ENCODE measurements at regions not wholly inside any gene's neighbourhood (a gene's known extent, or its start where the extent isn't known, plus 50 kb on each side); places are given as distances from the start of the nearest gene placed in this dataset.
"Not testable (repeated sequence)": the region's sequence is repeated elsewhere in the genome, so short reads cannot be mapped to it uniquely, and the experiment has no call there.

GRCh38 chr2:204407204-204408014 lies 137.9 kb upstream of the PARD3B start:
- H3K4me3 Mint-ChIP-seq, result no peak overlapping the region
- no peaks in the 10 kb centered on the region for H3K36me3 Mint-ChIP-seq (ENCODE audit: low read depth)
- H3K27ac Mint-ChIP-seq, result no peak overlapping the region
- H3K4me1 Mint-ChIP-seq, result no peaks in the 10 kb centered on the region
- peaks cover 6% of the 10 kb centered on the region for H3K9me3 Mint-ChIP-seq
- no peak for ATAC-seq (replicated peaks)
- H3K27me3 Mint-ChIP-seq, result peaks cover 14% of the 10 kb centered on the region

- H3K27ac Mint-ChIP-seq; H3K4me3 Mint-ChIP-seq; H3K4me1 Mint-ChIP-seq; H3K9me3 Mint-ChIP-seq; H3K36me3 Mint-ChIP-seq (ENCODE audit: low read depth); ATAC-seq (replicated peaks): not testable (repeated sequence)
- H3K27me3 Mint-ChIP-seq, result peaks cover 12% of the 10 kb centered on the region
These were observed 132.5 kb upstream of the PARD3B start for GRCh38 chr2:204412782-204413181.

GRCh38 chr2:204415406-204416181 lies 129.7 kb upstream of the PARD3B start:
- no peak for ATAC-seq (replicated peaks)
- Mint-ChIP-seq H3K36me3 (ENCODE audit: low read depth) (no peaks in the 10 kb centered on the region), H3K27me3 (peaks cover 21% of the 10 kb centered on the region)

GRCh38 chr2:204416236-204416635 lies 129.0 kb upstream of the PARD3B start:
- ATAC-seq (replicated peaks), result no peak

More at GRCh38 chr2:204415406-204416181, 129.7 kb upstream of the PARD3B start:
- Mint-ChIP-seq H3K27ac (no peak overlapping the region), H3K4me3 (no peak overlapping the region), H3K4me1 (no peaks in the 10 kb centered on the region), H3K9me3 (peaks cover 8% of the 10 kb centered on the region)

GRCh38 chr2:204425821-204426220 lies 119.5 kb upstream of the PARD3B start:
- Mint-ChIP-seq H3K4me1 (no peaks in the 10 kb centered on the region), H3K9me3 (no peaks in the 10 kb centered on the region), H3K36me3 (ENCODE audit: low read depth) (no peaks in the 10 kb centered on the region), H3K27me3 (peaks cover 3% of the 10 kb centered on the region), H3K4me3 (no peak overlapping the region), H3K27ac (no peak overlapping the region)
- ATAC-seq (replicated peaks), result no peak

More at GRCh38 chr2:204416236-204416635, 129.0 kb upstream of the PARD3B start:
- Mint-ChIP-seq H3K27ac (no peak overlapping the region), H3K27me3 (peaks cover 21% of the 10 kb centered on the region), H3K9me3 (peaks cover 8% of the 10 kb centered on the region), H3K4me1 (no peaks in the 10 kb centered on the region), H3K4me3 (no peak overlapping the region), H3K36me3 (ENCODE audit: low read depth) (no peaks in the 10 kb centered on the region)

- ATAC-seq (replicated peaks), result no peak
- Mint-ChIP-seq H3K4me3 (no peak overlapping the region), H3K27me3 (peaks cover 6% of the 10 kb centered on the region)
These were observed 116.6 kb upstream of the PARD3B start for GRCh38 chr2:204428675-204429074.

GRCh38 chr2:204431529-204431928 lies 113.7 kb upstream of the PARD3B start:
- Mint-ChIP-seq H3K4me1 (no peaks in the 10 kb centered on the region), H3K36me3 (ENCODE audit: low read depth) (no peaks in the 10 kb centered on the region), H3K4me3 (no peak overlapping the region), H3K27ac (no peak overlapping the region), H3K9me3 (peaks cover 6% of the 10 kb centered on the region), H3K27me3 (peaks cover 9% of the 10 kb centered on the region)
- ATAC-seq (replicated peaks), result no peak

More at GRCh38 chr2:204428675-204429074, 116.6 kb upstream of the PARD3B start:
- no peak overlapping the region for H3K27ac Mint-ChIP-seq
- H3K36me3 Mint-ChIP-seq (ENCODE audit: low read depth), result no peaks in the 10 kb centered on the region
- H3K9me3 Mint-ChIP-seq, result peaks cover 4% of the 10 kb centered on the region
- H3K4me1 Mint-ChIP-seq, result no peaks in the 10 kb centered on the region

- H3K9me3 Mint-ChIP-seq, result peaks cover 6% of the 10 kb centered on the region
- peaks cover 9% of the 10 kb centered on the region for H3K27me3 Mint-ChIP-seq
- ATAC-seq (replicated peaks), result no peak
- no peaks in the 10 kb centered on the region for H3K36me3 Mint-ChIP-seq (ENCODE audit: low read depth)
- H3K4me1 Mint-ChIP-seq, result no peaks in the 10 kb centered on the region
- H3K4me3 Mint-ChIP-seq, result no peak overlapping the region
- H3K27ac Mint-ChIP-seq, result no peak overlapping the region
These were observed 113.1 kb upstream of the PARD3B start for GRCh38 chr2:204432196-204432595.

GRCh38 chr2:204434660-204435462 lies 110.4 kb upstream of the PARD3B start:
- peaks cover 12% of the 10 kb centered on the region for H3K27me3 Mint-ChIP-seq
- no peaks in the 10 kb centered on the region for H3K4me1 Mint-ChIP-seq
- no peak overlapping the region for H3K27ac Mint-ChIP-seq
- peaks cover 6% of the 10 kb centered on the region for H3K9me3 Mint-ChIP-seq
- ATAC-seq (replicated peaks), result no peak
- H3K36me3 Mint-ChIP-seq (ENCODE audit: low read depth), result no peaks in the 10 kb centered on the region
- no peak overlapping the region for H3K4me3 Mint-ChIP-seq

- Mint-ChIP-seq H3K4me1 (no peaks in the 10 kb centered on the region), H3K4me3 (no peak overlapping the region), H3K27me3 (peaks cover 16% of the 10 kb centered on the region), H3K36me3 (ENCODE audit: low read depth) (no peaks in the 10 kb centered on the region), H3K27ac (no peak overlapping the region), H3K9me3 (peaks cover 6% of the 10 kb centered on the region)
- no peak for ATAC-seq (replicated peaks)
These were observed 109.0 kb upstream of the PARD3B start for GRCh38 chr2:204436230-204436629.

DNA sequence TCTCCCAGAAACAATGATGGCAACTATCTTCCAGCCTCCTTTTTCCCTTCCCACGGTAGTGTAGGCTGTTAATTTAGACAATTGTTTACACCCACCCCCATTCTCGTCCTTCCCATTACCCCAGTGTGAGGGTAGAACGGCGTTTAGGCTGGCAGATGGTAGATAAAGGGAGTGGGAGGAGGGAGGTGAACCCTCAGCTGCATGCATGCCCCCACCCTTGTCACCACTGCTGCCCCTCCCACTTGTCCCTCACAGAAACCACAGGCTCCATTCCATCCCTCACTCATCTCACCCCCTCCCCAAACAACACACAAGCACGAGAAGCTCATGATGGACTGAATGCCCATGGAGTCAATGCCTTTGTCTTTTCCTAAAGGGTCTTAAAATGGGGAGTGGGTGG lies 107.9 kb upstream of the PARD3B start:
- no peaks in the 10 kb centered on the region for H3K36me3 Mint-ChIP-seq (ENCODE audit: low read depth)

DNA sequence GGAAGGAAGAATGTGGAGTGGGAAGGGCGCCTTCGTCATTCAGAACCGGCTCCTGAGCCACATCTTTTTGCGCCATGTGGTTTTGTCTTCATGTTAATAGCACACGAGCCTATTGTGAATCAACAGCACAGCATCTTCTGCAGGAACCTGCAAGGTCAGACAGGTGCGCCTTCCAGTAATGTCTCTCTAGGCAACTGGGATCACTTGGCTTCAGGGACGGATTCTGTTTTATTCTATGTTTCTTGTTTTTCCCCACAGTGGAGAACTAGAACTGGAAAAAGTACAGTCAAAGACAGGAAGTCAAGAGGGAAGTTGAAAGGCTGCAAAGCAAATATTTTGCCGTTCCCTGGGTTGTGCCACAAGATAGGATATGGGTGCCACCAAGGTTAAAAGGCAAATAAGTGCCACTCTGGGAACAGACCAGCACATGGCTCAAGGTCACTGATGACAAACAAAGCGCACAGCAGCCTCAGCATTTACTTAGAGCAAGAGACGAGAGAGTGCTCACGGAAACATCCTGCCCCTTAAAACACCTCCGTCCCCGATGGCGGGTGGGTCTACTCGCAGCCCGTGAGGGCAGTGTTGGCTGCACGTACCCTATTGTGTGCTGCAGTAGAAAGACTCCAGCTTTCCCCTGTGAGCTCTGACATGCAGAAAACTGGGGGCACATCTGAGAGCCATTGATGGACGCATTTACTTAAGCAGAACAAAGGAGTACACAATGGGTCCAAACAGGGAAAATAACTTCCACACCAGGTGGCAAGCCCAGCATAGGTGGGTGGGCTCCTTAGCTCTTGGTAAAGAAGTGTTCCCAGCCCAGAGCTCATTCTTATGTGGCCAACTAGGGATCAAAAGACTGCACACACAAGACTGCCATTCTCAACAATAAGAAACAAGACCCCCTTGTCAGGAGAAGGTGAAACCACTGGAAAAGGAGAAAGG lies 107.2 kb upstream of the PARD3B start:
- Mint-ChIP-seq H3K36me3 (ENCODE audit: low read depth) (no peaks in the 10 kb centered on the region), H3K27ac (no peak overlapping the region), H3K27me3 (peaks cover 26% of the 10 kb centered on the region), H3K4me3 (no peak overlapping the region), H3K4me1 (no peaks in the 10 kb centered on the region), H3K9me3 (peaks cover 6% of the 10 kb centered on the region)
- ATAC-seq (replicated peaks), result no peak

More for the DNA sequence above, 107.9 kb upstream of the PARD3B start:
- peaks cover 22% of the 10 kb centered on the region for H3K27me3 Mint-ChIP-seq
- H3K4me1 Mint-ChIP-seq, result no peaks in the 10 kb centered on the region
- peaks cover 6% of the 10 kb centered on the region for H3K9me3 Mint-ChIP-seq
- ATAC-seq (replicated peaks), result no peak
- H3K27ac Mint-ChIP-seq, result no peak overlapping the region
- no peak overlapping the region for H3K4me3 Mint-ChIP-seq

DNA sequence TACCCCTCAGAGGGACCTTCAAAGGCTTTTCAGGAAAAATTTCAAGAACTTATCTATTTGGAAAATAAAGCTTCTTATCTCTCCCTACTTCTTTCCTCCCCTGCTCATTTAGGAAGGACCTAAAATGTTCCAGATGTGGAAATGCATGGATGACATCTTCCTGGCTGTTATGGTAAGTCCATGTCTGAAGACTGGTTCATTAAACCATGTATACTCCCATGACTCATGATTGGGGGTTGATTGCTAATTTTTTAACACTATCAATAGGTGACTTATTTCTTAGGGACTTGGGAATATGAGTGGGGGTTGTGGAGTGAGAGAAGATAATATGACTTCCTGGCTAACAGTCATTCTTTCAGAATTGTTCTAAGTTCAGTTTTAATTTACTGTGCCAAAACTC lies 104.0 kb upstream of the PARD3B start:
- ATAC-seq (replicated peaks), result no peak
- peaks cover 20% of the 10 kb centered on the region for H3K27me3 Mint-ChIP-seq
- H3K4me3 Mint-ChIP-seq, result no peak overlapping the region

More for the DNA sequence above, 104.0 kb upstream of the PARD3B start:
- Mint-ChIP-seq H3K9me3 (no peaks in the 10 kb centered on the region), H3K27ac (no peak overlapping the region), H3K36me3 (ENCODE audit: low read depth) (no peaks in the 10 kb centered on the region), H3K4me1 (no peaks in the 10 kb centered on the region)

All from activated T-helper 17 cell treated with anti-CD3 and anti-CD28 coated beads, Interleukin-2, amount 50 U/mL, for 72 hours (primary cell).